GM12878 (cell line): ENCODE measurements at regions not wholly inside any gene's neighbourhood (a gene's known extent, or its start where the extent isn't known, plus 50 kb on each side); places are given as distances from the start of the nearest gene placed in this dataset.

Source experiments
- POLR2A ChIP-seq: IDR thresholded peaks from 2 replicates; pipeline ENCODE4 v1.6.1; 2011; ENCODE audit warnings: low read depth, mild to moderate bottlenecking, low read length
- RELA ChIP-seq: fragments of 450-650 bp; IDR thresholded peaks from 2 replicates; pipeline ENCODE4 v1.8.0; 2014; ENCODE audit warnings: borderline replicate concordance; ENCODE audit not compliant: partially characterized antibody

DNA sequence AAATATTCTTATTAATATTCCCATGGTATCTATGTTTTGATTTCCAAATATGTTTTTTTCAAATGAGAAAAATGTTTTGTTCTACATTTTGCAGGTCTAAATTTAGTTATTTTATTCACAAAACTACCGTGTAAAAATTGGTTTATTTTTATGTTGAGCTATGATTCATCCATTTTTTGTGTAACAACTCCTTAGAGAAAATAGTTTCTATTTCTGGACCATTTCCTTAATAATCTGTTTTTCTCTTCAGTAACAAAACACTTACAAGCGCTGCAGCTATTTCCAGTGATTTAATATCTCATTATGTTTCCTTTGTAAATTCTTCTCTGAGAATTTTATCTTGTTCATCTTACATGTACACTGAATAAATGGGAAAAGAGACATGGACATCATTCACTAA is 550.7 kb upstream of the SLITRK5 start:
- TF ChIP-seq POLR2A (no peak), RELA (no peak)
